Mononuclear cell (primary cell): ENCODE measurements at regions not wholly inside any gene's neighbourhood (a gene's known extent, or its start where the extent isn't known, plus 50 kb on each side); places are given as distances from the start of the nearest gene placed in this dataset.
"Not testable (repeated sequence)": the region's sequence is repeated elsewhere in the genome, so short reads cannot be mapped to it uniquely, and the experiment has no call there.

ENCODE experiments used
- H3K27me3 ChIP-seq: 2 replicates; pipeline ENCODE4 v1.6.0; 2011; ENCODE audit warnings: low read length, control low read depth; ENCODE audit not compliant: insufficient read depth
- H3K4me1 ChIP-seq: 2 replicates; pipeline ENCODE4 v1.5.1; 2011; ENCODE audit warnings: mild to moderate bottlenecking, low read length, control low read depth; ENCODE audit not compliant: insufficient read depth
- H3K4me3 ChIP-seq: 2 replicates; pipeline ENCODE4 v1.5.1; 2011; ENCODE audit warnings: mild to moderate bottlenecking, low read length, moderate library complexity
- H3K9me3 ChIP-seq: 2 replicates; pipeline ENCODE4 v1.5.1; 2011; ENCODE audit warnings: low read depth, mild to moderate bottlenecking, control low read depth, low read length

DNA sequence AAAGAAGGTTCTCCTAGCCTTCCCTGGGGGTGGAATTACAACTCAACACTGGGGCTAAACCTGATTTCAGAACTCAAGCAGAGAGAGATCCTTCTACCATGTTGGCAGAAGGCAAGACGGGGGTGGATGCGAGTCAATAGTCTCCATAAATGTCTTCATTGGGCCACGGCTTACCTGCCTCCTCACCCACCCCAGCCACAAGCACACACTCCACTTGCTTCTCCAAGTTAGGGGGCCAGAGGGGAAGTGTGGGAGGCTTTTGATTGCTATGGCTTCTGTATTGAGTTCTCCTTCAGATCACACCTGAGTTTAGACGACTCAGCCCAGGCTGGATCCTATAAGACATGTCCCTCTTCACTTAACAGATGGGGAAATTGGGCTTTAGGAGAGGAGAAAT, 178.9 kb downstream of the UACA start:
- no peak overlapping the region for H3K4me3 ChIP-seq
- H3K27me3 ChIP-seq: no peaks in the 10 kb centered on the region
- no peaks in the 10 kb centered on the region for H3K9me3 ChIP-seq
- H3K4me1 ChIP-seq: peaks cover 9% of the 10 kb centered on the region

DNA sequence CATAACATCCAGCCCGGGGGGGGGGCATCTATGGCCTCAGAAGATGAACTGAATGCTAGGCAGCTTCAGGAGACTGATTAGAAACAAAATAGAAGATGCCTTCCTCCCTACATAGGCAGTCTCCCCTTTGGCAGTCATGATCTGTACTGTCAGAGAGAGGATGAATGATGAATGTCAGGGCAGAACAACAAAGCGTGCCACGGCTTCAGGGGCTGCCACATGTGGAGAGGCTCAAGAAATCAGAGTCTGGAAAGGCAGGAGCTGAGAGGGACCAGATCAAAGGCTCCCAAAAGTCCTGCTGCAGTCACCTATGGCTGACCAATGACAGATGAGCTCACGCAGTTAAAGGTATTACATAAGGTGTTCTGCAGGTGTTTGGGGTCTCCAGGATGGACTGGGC, 180.4 kb downstream of the UACA start:
- Histone ChIP-seq H3K9me3 (no peaks in the 10 kb centered on the region), H3K4me1 (peaks cover 9% of the 10 kb centered on the region), H3K4me3 (no peak overlapping the region), H3K27me3 (no peaks in the 10 kb centered on the region)

GRCh38 chr15:70582143-70582945, 181.0 kb downstream of the UACA start:
- no peak overlapping the region for H3K4me3 ChIP-seq
- H3K9me3 ChIP-seq: no peaks in the 10 kb centered on the region
- H3K4me1 ChIP-seq: peaks cover 9% of the 10 kb centered on the region
- H3K27me3 ChIP-seq: no peaks in the 10 kb centered on the region

DNA sequence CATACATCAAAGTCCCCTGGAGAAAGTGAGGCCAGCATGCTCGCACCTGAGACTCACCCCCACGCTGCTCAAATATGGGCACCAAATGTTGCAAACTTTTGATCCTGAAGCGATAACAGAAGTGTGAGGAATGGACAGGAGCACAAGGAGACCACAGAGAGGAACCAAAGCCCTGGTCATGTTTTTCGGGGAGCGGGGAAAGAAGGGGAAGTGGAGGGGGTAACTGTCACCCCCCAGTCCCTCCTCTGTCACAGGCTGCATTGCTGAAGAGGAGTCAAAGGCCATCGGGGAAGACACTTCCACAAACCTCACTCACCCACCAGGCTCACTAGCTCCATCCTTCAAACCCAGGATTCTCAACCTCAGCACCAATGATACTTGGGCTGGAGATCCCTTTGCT, 182.4 kb downstream of the UACA start:
- H3K4me3 ChIP-seq: no peak overlapping the region
- H3K9me3 ChIP-seq: no peaks in the 10 kb centered on the region
- peaks cover 8% of the 10 kb centered on the region for H3K4me1 ChIP-seq
- H3K27me3 ChIP-seq: no peaks in the 10 kb centered on the region

- Histone ChIP-seq H3K4me1 (peaks cover 4% of the 10 kb centered on the region), H3K4me3 (no peak overlapping the region), H3K9me3 (no peaks in the 10 kb centered on the region), H3K27me3 (no peaks in the 10 kb centered on the region)
Measured at GRCh38 chr15:70580286-70580685, 183.1 kb downstream of the UACA start.

DNA sequence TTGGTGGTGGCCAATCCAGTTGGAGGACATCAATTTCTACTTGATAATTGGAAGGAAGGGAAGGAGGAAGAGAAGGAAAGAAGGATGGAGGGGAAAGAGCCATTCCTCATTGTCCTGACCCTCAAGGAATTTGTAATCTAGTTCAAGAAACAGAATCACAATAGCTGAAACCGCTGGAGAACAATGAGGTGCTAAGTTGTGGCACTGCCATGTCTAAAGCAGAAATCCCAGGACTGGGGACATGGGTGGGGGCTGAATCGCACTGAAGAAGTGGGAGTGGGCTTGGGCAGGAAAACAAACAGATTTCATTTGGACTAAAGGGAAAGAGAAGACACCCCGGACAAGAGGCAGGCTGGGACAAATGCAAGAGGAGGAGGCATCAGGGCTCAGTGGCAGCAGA, 183.6 kb downstream of the UACA start:
- H3K4me1 ChIP-seq: no peaks in the 10 kb centered on the region
- no peak overlapping the region for H3K4me3 ChIP-seq
- H3K27me3 ChIP-seq: no peaks in the 10 kb centered on the region
- no peaks in the 10 kb centered on the region for H3K9me3 ChIP-seq

DNA sequence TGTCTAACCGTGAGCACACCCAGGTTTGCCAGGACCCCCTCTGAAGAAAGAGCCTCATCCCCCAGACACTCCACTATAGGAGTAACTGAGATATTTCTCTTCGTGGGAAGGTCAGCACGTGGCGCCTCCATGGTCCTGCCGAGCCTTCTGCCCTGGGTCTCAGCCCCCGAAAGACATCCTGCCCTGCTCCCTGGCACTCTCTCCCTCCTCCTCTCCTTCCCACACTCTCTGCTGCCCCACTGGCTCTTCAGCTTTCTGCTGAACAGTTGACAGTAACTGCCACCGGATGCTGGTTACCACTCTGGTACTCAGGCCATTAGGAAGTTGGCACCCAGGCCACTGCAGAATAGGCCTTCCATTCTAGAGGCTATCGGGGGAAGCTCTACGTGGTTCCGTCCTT, 185.2 kb downstream of the UACA start:
- Histone ChIP-seq H3K27me3 (no peaks in the 10 kb centered on the region), H3K4me1 (no peaks in the 10 kb centered on the region), H3K4me3 (no peak overlapping the region), H3K9me3 (no peaks in the 10 kb centered on the region)

DNA sequence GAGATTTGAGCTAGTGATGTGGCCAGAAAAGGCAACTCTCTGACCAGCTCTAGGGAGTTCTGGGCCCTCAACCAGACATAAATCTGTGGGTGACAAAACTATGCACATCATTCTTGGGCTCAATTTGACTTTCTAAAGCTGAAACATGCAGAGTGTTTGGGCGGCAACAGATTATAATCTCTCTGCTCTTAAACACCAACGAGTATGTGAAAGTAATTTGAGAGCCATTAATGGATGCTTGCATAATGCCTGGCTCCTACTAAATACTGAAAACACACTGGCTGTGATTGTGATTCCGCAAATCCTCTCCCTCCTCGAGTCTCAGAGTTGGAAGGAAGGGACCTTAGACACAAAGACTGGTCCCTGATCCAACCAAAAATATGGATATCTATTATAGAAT, 186.7 kb downstream of the UACA start:
- H3K9me3 ChIP-seq: no peaks in the 10 kb centered on the region
- no peaks in the 10 kb centered on the region for H3K27me3 ChIP-seq

GRCh38 chr15:70576276-70576675, 187.1 kb downstream of the UACA start:
- Histone ChIP-seq H3K4me3 (no peak overlapping the region), H3K9me3 (no peaks in the 10 kb centered on the region), H3K27me3 (no peaks in the 10 kb centered on the region), H3K4me1 (no peaks in the 10 kb centered on the region)

More for the DNA sequence above, 186.7 kb downstream of the UACA start:
- Histone ChIP-seq H3K4me3 (no peak overlapping the region), H3K4me1 (no peaks in the 10 kb centered on the region)

DNA sequence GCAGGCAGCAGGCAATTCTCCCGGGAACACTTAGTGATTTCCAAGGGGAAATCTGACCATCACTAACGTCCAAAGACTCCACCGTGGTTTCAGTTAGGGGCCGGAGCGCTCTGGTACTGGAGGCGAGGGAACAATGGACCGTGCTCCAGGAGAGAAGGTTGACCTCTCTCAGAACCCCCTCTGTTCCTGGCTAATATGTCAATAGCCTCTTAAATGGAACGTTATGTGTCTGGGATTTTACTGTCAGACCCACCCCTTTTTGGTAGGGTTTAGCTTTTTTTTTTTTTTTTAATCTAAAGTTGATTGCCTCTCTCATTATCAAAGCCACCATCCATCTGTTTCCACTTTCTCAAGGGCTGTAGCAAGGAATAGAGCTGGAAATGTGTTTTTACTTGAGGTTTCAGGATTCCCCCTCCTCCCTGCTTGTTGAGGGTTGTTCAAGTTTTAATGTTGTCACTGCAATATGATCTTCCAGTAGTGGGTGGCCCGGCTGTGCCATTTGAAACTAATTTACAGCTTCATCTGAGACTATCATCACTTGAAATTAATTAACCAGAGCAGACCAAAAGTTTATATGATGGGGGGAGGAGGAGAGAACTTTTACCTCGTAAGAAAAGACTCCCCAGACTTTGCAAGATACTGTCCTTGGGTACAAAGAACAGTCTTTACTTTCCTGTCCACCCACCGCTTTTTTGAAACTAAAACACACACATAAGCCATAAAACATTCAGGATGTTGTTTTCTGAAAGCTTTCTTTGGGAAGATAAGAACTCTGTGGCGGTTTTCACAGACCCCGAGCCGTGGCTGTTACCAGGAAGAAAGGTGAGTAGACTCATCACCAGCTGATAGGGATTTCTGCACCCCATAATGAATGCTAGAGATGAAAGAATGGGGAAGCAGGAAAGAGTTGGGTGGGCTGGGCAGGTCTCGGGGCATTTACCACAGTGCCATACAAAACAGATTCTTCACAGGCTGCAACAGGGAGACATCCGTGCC, 187.8 kb downstream of the UACA start:
- Histone ChIP-seq H3K4me1 (no peaks in the 10 kb centered on the region), H3K27me3 (no peaks in the 10 kb centered on the region), H3K4me3 (no peak overlapping the region), H3K9me3 (no peaks in the 10 kb centered on the region)

GRCh38 chr15:70574325-70574724, 189.0 kb downstream of the UACA start:
- H3K4me1 ChIP-seq, H3K27me3 ChIP-seq, H3K9me3 ChIP-seq, H3K4me3 ChIP-seq: not testable (repeated sequence)

DNA sequence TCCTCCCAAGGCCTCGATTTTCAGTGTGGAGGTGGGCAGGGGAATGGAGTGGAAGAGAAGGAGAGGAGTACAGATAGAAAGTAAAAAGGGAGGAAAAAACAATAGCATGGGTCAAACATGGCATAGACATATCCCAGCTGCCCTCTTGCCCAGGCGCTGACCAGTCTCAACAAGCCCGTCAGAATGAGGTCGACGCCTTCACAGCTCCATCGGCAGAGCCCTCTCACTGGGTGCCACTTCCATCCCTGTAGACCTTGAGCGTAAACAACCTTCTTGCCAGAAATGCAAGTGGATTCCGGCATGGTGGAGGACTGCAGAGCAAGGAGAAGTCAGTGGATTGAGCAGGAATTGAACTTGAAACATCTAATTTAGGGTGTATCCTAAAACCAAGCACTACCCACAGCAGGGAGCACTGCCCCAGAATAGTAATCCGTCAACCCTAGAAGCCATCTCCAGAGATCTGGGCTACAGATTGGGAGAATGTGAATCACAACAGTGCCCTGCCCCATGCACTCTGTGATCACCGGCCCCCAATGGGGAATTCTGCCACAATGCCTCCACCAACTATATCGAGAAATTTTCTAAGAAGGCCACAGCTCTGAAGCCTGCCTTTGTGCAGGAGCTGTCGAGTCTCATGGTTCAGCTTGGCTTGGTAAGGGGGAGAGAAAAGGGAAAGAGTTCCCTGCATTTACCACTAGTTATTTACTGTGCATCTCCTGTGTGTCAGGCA, 190.1 kb downstream of the UACA start:
- Histone ChIP-seq H3K27me3 (no peaks in the 10 kb centered on the region), H3K9me3 (no peaks in the 10 kb centered on the region), H3K4me1 (no peaks in the 10 kb centered on the region), H3K4me3 (no peak overlapping the region)

- H3K4me3 ChIP-seq: no peak overlapping the region
- no peaks in the 10 kb centered on the region for H3K27me3 ChIP-seq
- H3K9me3 ChIP-seq: no peaks in the 10 kb centered on the region
- no peaks in the 10 kb centered on the region for H3K4me1 ChIP-seq
Measured at GRCh38 chr15:70569714-70570231, 193.6 kb downstream of the UACA start.

DNA sequence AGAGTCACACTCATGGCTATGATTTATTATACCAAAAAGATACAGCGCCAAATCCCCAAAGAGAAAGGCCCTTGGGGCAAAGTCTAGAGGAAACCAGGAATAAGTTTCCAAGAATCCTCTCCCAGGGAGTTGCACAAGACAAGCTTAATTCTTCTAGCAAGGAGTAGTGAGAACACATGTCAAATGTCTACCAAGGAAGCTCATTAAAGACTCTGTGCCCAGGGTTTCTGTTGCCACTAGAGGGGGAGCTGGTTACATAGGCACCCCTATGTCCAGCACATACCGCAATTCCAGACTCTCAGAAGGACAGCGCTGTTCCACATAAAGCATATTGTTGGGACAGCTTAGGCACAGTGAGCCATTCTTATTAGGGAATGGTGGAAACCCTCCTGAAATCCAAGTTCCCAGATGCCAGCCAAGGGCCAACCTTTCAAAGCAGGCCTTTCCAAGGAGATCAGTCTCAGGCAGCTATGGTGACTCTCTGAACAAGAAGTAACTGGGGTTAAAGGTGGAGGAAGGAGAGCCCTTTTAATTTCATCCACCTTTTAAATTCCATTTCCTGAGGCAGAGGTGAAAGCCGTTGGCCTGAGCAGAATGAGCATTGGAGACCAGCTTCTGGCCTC, 194.2 kb downstream of the UACA start:
- H3K4me3 ChIP-seq: no peak overlapping the region
- H3K9me3 ChIP-seq: no peaks in the 10 kb centered on the region
- H3K27me3 ChIP-seq: no peaks in the 10 kb centered on the region
- no peaks in the 10 kb centered on the region for H3K4me1 ChIP-seq
